ENCODE measurements at regions not wholly inside any gene's neighbourhood (a gene's known extent, or its start where the extent isn't known, plus 50 kb on each side); places are given as distances from the start of the nearest gene placed in this dataset.
A peak's percentile ranks its signal among the peaks of the same experiment; 100 is the strongest.
"Not testable (repeated sequence)": the region's sequence is repeated elsewhere in the genome, so short reads cannot be mapped to it uniquely, and the experiment has no call there.

- DNase-seq = not testable (repeated sequence)
These were observed 144.6 kb upstream of the DUSP22 start for GRCh38 chr6:147651-148050.

GRCh38 chr6:148051-148984, 144.0 kb upstream of the DUSP22 start:
- peak; percentile 97 to 98 for DNase-seq

- not testable (repeated sequence) for DNase-seq
These were observed 142.1 kb upstream of the DUSP22 start for GRCh38 chr6:150147-150546.

DNA sequence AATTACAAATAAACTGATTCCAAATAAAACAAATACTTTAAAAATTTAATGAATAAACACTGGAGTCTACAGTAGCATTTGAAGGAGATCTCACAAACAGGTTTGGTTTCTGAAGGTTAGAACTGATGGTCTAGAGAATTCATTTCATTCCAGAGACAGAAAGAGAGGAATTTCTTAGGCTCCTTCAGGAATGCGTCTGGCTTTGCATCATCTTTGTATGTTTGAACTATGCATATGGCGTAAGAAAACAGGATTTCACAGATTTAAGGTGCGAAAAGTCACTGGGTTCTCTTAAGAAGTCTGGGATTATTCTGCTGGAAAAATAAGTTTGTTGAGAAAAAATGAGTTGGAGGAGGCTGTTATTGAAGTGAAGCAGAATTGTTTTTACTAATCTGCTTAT, 139.9 kb upstream of the DUSP22 start:
- not testable (repeated sequence) for DNase-seq

- not testable (repeated sequence) for DNase-seq
These were observed 139.3 kb upstream of the DUSP22 start for GRCh38 chr6:153026-153425.

DNA sequence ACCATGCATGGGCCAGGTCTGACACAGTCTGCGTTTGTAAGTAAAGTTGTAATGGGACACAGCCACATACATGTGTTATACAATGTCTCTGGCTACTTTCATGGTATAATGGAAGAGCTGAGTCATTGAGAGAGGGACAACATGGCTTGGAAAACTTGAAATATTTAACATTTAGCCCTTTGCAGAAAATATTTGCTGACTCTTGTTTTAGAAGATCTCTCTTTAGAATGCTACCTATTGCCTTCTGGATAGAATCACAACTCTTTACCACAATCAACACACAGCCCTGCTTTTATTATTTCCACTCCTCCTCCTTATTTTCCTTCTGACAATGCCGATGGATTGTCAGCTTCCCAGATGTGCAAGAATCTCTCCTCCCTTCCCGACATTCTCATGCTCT, 138.4 kb upstream of the DUSP22 start:
- DNase-seq = not testable (repeated sequence)

GRCh38 chr6:154321-155092, 137.8 kb upstream of the DUSP22 start:
- not testable (repeated sequence) for DNase-seq

DNA sequence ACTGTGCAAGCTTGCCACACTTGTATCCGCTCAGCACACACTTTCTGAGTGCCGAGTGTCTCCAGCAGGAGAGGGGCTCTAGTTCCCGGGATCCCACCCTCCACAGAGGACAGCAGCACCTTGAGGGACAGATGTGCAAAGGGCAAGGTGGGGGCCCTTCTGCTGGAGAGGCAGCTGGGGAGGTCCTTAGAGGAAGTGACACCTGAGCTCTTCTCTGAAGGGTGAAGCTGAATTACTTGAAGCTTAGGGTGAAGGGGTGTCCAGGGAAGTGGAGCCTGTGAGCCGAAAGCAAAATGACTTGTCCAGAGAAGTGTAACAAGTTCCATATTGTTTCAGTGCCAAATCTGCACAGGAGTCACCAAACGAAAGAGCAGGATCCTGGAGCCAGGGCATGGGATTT, 136.3 kb upstream of the DUSP22 start:
- DNase-seq = no peak

DNA sequence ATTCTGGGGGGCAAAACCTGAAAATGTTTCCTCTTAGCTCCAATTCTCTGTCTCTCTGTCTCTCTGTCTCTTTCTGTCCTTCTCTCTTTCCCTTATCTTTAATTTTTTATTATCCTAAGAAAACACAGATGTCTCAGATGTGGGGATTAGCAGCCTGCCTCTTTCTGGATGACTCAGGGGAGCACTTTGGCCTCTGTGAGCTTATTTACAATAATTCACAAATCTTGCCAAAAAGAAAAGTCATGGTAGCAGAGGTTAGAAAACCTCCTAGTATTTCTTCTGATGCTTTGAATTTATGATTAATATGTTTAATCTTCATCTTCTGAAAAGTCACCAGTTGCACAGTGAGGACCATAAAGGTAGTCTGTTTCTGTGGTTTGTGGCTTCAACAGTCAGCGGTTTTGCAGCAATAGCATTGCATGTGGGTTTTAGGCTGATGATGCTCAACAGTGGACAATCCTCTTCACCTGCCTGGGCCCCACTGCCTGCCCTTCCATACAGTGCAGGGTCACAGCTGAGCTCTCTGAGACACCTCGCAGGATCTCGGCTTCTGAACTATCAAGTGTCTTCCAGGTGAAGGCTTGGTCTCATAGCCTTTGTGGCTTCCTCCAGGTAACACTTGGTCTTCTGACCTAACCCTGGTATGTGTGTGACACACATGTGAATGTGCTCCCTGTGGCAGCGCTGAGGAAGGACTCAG, 135.7 kb upstream of the DUSP22 start:
- DNase-seq = peak; percentile 60 to 64

DNA sequence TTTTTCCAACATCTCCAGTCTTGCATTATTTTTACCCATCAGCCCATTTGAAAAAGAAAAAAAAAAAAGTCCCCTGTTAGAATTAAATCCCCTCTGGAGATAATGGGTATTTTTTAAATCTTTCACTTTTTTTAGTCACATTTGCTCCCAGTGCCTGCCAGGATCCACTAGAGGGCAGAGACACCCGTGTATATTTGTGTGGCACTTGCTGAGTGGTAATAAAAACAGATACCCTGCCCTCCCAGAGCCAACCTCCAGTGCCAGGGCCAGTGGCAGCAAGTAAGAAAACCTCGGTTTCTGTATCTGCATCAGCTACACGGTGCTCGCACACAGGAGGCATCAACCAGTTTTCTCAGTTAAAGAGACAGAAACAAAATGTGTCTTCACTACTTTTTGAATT, 135.1 kb upstream of the DUSP22 start:
- DNase-seq = peak in 1 of 2 experiments; percentile 46

- DNase-seq = not testable (repeated sequence)
These were observed 130.6 kb upstream of the DUSP22 start for GRCh38 chr6:161657-162056.

- no peak for DNase-seq
These were observed 127.6 kb upstream of the DUSP22 start for GRCh38 chr6:164720-165119.

DNA sequence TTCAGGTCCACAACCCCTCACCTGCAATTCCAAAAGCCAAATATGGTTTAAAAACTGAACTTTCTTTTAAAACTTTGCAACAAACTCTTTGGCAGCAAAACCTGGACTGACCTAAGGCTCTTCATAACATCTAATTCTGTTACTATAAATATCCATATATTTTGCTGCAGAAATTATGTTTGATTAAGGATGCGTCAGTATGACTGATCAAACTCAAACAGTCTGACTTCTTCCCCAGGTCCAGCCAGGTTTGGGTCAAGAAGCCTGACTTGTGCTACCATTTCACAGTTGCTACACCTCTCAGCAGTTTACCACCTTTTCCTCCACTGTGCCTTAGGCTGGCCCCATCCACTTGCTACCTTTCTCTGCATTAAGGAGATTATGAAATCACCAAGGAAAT, 127.0 kb upstream of the DUSP22 start:
- DNase-seq = no peak

DNA sequence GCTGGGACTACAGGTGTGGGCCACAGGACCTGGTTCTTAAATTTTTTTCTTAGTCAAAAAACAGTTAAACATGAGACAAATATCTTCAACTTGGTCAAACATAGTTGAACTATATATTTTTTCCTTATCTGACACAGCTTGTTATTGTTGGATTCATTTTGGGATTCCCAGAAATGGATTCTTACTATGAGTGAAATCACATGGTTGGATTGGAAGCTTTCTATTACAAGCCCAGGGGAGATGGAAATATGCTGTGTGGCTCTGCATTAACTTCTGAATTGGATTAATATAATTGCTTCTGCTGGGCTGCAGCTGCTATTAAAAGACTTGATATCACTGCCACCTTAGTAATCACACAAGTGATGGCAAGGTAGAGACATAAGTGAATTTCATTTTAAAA, 126.4 kb upstream of the DUSP22 start:
- DNase-seq = no peak

GRCh38 chr6:168865-169455, 123.3 kb upstream of the DUSP22 start:
- no peak for DNase-seq

DNA sequence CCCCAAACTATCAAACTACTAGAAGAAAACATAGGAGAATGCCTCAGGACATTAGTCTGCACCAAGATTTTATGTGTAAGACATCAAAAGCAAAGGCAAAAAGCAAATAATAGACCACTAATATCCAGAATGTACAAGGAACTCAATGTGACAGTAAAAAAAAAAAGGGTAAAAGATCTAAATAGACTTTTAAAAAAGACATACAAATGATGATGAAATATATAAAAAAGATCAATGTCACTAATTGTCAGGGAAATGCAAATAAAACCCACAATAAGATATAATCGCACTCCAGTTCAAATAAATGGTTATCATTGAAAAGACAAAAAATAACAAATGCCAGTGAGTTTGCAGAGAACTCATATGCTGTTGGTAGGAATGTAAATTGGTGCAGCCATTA, 118.3 kb upstream of the DUSP22 start:
- no peak for DNase-seq

- no peak for DNase-seq
These were observed 116.6 kb upstream of the DUSP22 start for GRCh38 chr6:175680-176079.

GRCh38 chr6:176766-177165, 115.5 kb upstream of the DUSP22 start:
- no peak for DNase-seq

DNA sequence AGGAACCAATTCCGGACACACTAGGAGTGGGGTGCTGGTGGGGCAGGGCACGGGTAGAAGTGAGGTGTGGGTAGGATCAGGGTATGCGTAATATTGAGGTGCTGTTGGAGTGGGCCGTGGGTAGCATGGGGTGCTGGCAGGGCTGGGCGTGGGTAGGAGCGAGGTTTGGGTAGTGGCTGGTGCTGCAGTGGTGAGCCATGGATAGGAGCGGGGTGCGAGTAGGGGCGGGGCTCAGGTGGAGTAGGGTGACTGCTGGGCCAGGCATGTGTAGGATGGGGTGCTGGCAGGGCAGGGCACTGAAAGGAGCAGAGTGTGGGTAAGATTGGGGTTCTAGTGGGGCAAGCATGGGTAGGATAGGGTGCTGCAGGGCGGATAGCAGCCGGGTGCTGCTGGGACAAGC, 114.2 kb upstream of the DUSP22 start:
- DNase-seq = no peak

DNA sequence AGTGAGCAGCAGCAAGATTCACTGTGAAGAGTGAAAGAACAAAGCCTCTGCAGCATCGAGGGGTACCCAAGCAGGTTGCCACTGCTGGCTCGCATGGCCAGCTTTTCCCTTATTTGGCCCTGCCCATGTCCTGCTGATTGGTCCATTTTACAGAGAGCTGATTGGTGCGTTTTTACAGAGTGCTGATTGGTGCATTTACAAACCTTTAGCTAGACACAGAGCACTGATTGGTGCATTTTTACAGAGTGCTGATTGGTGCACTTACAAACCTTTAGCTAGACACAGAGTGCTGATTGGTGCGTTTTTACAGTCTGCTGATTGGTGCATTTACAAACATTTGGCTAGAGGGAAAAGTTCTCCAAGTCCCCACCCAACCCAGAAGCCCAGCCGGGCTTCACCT, 113.4 kb upstream of the DUSP22 start:
- DNase-seq = not testable (repeated sequence)

DNA sequence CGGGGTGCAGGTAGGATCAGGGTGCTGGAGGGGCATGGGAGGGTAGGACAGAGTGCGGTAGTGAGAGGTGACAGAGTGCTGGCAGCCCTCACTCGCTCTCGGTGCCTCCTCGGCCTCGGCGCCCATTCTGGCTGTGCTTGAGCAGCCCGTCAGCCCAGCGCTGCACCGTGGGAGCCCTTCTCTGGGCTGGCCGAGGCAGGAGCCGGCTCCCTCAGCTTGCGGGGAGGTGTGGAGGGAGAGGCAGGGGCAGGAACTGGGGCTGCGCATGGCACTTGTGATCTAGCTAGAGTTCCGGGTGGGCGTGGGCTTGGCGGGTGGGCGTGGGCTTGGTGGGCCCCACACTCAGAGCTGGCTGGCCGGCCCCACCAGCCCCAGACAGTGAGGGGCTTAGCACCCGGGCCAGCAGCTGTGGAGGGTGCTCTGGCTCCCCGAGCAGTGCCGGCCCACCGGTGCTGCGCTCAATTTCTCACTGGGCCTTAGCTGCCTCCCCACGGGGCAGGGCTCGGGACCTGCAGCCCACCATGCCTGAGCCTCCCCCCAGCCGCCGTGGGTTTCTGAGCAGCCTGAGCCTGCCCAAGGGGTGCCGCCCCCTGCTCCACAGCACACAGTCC, 112.8 kb upstream of the DUSP22 start:
- no peak for DNase-seq

DNA sequence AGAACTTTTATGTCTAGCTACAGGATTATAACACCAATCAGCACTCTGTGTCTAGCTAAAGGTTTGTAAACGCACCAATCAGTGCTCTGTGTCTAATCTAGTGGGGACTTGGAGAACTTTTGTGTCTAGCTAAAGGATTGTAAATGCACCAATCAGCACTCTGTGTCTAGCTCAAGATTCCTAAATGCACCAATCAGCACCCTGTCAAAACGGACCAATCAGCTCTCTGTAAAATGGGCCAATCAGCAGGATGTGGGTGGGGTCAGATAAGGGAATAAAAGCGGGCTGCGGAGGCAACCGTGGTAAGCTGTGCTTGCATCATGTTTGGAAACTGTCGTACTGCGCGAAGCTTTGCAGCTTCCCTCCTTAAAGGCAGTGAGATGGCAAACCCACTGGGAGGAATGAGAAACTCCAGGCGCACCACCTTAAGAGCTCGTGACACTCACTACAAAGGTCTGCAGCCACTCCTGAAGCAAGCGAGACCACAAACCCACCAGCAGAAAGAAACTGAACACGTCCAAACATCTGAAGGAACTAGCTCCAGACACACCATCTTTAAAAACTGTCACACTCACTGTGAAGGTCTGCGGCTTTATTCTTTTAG, 112.1 kb upstream of the DUSP22 start:
- not testable (repeated sequence) for DNase-seq
